GM21529 (cell line): ENCODE measurements at regions not wholly inside any gene's neighbourhood (a gene's known extent, or its start where the extent isn't known, plus 50 kb on each side); places are given as distances from the start of the nearest gene placed in this dataset.
"Not testable (repeated sequence)": the region's sequence is repeated elsewhere in the genome, so short reads cannot be mapped to it uniquely, and the experiment has no call there.

Source experiments
- ATAC-seq: cut with Tn5 transposase; IDR thresholded peaks from one replicate; pipeline ENCODE4 v1.9.1; 2021; ENCODE audit not compliant: unreplicated experiment

DNA sequence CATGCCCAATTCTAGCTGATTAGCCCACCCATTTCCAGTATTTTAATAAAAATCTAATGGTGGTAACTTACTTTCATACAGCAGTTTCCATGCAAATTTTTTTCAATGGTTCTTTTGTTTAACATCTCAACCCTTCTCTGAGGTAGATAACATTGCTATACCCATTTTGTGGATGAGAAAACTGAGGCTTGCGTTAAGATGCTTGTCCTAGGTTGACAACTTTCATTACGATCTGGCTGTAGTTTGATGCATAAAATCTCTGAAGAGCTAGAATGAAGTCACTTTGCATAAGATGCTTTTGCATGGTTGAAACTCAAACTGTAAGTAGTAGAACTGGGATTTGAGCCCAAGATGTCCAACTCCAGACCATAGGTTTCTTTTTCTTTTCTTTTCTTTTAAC lies 309.5 kb upstream of the PODXL start:
- ATAC-seq, result no peak

DNA sequence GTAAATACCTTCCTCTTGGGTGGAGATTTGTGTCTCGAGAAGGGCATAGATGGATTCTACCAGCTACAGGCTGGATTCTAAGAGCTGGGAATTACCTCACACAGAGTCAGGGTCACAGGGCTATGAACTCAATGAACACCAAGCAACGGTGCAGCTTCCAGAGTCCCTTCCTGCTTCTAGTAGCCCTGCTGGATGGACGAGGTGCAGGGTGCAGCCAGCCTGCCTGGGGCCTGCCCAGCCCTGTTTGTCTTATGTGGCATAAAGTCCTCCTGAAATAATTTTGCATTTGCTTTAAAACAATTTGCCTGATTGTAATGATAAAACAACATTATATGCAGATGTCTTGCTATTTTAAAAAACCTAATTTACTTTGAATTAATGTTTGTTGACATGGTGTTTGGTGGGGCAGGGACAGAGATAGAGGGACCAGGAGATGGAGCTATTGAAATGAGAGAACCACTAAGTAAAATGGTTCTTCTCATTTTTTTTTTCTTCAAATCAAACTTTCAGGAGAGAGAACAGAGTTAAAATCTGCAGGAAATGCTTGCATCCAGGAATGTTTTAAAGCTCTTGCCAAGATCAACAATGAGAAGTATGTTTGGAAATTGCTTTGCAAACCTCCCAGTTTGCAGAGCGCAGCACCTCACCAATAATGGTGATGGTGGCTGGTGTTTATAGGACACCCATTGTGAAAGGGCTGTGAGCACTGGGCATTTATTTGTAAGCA lies 305.4 kb upstream of the PODXL start:
- ATAC-seq, result no peak

DNA sequence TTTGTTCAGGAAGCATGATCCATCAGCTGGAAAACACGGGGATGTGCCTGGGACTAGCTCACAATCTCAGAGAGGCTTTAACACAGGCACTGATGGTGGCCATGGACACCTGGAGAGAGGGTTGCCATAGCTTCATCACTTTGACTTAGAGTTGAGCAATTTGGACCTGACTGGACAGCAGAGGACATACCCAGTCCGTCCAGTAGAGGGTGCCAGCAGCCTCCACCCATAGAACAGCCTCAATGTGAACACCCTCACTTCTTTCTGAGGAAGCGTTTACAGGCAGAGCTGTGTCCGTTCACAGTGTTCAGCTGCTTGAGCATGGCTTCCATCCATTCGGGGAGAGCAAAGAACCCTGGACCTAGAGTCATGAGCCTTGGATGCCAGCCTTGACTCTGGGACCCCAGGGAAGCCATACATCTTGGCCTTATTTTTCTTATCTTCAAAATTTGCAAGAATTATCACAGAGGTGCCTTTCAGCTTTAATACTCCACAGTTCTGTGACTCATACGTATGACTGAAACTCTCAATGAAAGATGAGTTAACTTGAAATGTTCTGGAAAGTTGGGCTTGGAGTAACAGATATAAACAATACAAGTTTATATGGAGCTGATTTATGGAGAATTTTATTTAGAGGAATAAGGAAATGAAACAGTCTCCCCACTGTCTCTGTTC lies 302.9 kb upstream of the PODXL start:
- ATAC-seq, result peak; percentile 82

DNA sequence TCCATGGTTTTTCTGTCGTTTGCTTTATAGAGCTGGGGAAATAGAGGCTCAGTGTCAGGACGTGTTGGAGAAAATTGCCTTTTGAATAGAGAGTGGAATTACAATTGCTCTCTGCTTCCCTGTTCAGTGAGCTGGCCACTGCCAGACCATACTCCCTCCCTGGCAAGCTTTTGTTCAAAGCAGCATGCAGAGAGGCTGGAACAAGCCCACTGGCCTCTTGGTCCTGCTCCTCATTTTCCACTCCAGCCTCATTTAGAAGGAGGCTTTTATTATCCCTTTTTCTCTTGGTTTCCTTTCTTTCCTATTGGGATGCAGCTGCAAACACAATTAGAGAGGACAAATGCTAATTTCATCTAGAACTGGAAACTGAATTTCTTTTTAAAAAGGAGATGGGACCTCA lies 302.2 kb upstream of the PODXL start:
- ATAC-seq, result no peak

DNA sequence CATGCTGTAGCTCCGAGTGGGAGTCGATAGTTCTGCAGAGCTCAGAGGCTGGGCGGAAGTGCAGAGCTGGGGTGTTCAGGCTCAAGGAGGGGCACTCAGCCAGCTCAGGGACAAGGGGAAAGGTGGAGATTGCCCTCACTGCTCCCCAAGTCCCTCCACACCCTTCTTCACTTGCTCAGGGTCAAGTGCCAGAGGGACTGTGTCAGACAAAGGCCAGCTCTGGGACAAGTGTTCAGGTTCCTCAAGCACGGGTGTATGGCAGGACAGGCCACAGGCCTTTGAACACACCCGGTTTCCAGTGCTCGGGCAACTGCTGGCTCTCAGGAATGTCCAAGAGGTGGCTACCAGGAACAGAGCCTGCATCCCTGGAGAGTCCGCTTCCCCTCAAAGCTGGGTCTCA lies 293.0 kb upstream of the PODXL start:
- no peak for ATAC-seq

DNA sequence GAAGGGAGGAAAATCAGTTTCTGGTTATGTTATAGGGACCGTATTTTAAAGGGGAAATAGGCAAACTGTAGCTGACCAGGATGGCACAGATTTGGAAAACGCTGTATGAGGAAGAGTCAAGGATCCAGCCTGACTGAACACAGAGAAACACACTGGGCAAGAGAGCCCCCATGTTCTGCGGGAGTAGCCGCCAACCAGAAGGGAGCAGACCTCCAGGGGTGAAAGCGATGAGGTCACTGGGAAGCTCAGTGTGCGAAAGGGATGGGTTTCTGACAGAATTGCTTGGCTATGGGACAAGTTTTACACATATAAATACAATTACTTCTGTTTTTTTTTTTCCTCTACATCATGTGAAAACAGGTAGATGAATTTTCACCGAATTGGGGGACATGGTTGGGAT lies 291.6 kb upstream of the PODXL start:
- ATAC-seq, result no peak

DNA sequence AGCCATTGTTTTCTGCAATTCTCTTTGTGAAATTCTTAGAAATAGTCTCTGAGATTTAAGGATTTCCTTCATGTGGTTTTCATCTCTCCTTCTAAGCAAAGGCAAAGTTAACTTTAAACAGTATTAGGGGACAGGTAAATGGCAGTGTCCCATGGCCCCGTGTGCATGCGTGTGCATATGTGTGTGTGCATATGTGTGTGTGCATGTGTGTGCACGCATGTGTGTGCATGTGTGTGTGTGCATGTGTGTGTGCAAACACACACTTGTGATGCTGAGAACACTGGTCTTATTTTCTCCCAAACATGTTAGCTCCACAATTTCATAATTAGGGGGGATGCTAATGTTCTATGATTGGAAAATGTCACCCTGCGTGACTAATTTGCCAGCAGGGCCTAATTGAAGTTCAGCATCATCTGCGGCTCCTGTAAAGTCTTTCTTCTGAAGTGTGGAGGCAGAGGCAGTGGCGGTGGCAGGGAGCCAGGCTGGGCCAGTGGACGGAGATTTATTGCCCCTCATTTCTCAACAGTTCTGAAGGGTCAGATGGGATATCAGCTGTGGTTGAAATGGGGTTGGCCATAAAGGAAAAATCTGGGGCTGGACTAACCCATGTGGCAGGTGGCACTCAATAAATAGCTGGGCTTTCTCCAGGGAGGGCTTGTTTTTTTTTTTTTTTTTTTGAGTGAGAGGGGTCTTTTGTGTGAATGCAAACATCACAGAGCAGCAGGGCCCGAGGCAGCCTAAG lies 289.3 kb upstream of the PODXL start:
- no peak for ATAC-seq

DNA sequence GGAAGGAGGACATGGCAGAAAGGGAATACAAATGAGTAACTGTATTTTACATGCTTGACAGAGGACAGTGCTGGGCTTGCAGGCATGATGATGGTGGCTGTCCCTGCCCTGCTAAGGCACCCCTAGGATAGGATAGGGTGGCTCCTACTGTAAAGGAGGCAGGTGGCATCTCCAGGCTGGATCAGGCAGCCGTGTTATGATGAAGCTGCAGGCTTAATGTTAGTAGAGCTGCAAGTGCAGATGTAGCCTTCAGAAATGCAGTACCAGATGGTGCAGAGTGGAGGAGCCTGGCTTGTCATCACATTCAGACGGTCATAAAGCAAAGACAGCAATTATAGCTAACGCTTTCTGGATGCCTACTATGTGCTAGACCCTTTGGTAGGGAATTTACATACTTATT lies 287.9 kb upstream of the PODXL start:
- ATAC-seq, result no peak

DNA sequence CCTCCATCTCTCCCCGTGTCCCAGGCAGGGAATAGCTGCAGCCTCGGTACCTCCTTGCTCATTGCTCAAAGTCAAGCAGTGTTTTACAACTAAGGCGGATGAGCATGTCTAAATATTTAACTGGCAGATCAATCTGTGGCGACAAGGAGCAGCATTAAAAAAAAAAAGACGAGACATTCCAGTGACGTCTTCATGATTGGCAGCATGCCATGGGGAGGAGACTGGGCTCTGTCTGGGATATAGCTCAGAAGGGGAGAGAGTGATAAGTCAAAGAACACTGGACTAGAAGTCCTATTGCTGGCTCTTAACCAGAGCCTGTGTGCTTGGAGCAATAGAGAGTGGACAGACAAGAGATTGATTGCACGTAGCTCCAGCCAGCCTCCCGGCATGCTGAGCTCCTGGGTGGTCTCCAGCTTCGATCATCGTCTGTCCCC lies 287.5 kb upstream of the PODXL start:
- ATAC-seq, result no peak

DNA sequence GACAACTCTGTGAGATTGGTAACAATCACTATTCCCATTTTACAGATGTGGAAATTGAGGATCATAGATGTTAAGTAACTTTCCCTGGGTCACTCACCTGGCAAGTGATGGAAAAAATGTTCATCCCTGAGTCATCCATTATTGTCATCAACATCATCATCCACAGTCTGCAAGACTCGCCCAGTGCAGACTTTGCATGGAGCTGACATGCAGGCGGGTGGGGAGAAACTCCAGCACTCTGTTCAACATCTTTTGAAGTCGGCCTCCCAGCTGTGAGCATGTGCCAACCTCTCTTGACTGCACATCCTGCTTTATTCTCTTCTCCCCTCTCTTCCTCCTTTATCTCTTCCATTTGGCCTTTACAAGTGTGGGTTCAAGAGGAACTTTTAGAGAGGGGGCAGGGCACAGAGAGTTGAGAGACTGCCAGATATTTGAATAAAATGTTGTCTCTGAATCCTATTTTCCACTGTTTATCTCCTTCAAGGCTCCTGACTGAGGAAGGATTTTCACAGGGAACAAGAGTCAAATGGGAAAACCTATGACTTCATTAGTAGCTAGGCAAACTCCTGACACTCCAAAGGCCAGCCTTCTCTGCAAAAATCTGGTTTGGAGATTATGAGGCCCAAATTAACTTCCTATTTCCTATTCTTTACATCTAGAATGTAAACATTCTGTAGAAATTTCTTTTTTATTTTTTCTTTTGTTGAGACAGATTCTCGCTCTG lies 283.7 kb upstream of the PODXL start:
- ATAC-seq, result no peak

DNA sequence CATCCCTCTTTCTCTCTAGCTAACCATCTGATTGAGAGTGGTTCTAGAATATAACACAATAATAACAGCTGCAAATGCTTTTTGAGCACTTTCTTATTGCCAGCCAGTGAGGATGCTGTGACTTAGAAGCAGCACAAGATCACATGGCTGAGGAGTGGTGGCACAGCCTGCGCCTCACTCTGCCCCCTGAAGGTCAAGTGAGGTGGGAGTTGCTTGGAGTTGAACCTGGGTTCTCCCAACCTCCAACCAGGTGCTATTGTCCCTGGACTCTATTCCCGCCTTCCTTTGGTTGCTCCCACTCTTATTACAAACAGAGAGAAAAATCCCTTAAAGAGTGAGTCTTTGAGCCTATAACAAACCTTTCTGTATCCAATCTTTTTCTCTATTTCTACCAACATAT lies 280.3 kb upstream of the PODXL start:
- ATAC-seq, result no peak

DNA sequence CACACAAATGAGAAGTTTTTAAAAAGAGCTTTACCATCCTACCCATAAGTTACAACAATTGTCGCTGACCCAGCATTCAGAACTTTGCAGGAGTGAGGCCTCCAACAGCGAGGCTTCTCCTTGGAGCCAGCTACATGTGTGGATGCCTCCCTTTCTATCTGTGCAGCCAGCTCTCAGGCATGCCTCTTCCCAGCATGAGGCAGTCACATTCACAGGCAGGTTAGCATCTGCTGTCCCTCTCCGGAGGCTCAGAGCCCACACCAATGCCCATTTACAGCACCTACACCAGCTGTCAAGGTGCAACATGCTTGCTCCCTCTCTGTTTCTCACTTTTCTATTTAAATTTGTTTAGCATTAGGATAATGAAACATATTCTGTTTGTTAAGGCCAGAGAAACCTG lies 278.7 kb upstream of the PODXL start:
- no peak for ATAC-seq

DNA sequence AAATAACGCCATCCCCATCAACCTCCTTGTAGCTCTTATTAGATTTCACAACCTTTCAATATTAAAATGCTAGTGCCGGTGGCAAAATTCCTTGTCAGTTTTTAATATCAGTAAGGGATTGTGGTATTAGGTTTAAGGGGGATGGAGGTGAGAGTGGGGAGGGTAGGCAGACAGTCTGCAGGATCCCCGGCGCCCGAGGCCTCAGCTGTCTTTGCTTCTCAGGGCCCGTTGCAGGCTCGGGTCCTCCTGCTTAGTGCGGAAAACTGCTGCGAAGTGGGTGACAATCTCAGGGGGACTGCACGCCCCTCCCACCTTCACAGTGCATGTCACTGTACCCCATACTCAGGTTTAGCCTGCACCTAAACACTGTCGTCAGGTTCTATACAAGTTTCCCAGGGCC lies 274.3 kb upstream of the PODXL start:
- no peak for ATAC-seq

DNA sequence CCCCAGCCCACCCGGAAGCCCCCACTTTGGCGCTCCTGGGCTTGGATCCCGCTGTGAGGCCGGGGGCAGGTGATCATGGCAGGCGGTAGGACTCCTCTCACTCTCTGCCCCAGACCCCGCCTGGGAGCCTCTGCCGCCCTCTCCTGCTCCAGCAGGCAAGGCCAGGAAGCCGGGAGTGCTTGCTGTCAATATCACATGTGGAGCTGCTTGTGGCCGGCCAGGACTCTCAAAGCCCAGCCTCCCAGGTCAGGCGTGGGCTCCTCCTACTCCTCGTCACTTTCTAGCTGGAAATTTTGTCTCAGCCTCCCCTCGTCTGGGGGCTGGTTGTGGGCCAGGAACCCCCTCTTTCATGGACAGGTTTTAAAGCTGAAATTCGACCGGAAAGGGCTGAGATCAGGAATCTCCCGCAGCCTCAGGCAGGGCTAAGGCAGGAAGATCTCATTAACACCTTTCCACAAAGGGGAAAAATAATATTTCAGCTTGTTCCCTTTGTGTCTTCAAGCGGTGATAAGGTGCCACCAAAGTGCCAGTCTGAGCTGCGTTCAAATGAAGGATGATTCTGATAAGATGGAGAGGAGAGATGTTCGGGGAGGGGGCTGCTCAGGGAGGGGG lies 273.6 kb upstream of the PODXL start:
- no peak for ATAC-seq

DNA sequence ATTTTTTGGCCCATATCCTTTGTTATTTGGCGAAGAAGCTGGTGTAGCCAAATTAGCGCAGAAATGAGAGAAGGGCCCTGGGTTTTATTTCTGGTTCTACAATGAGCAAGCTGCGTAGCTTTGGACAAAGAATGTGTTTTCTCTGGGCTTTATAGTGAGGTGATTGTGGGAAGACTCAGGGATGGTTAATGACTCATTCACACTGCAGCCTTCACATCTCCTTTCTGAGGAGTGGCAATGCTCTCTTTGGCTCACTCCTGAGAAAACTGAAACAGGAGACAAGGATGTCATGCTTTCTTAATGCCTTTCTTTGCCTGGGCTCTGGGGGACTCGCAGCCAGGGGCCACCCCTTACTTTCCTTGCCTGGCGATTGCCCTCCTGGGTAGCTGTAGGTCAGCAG lies 271.0 kb upstream of the PODXL start:
- ATAC-seq, result no peak

DNA sequence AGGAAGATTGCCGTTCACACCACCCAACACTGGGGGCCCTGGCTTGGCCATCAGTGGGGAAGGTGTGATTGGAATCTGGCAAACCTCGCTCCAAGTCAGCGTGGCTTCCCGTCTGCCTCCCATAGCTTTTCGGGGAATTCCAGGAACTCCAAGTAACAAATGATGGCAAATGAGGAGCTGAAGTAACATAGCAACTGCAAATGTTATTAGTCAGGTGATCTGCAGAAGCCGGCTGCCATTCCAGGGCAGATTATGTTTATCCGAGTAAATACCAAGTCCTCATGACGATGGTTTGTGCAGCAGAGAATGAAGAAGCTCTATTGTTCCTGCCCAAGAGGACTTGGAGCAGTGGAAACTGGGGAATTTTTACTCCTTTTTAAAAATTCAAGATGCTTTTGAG lies 270.5 kb upstream of the PODXL start:
- ATAC-seq, result no peak

DNA sequence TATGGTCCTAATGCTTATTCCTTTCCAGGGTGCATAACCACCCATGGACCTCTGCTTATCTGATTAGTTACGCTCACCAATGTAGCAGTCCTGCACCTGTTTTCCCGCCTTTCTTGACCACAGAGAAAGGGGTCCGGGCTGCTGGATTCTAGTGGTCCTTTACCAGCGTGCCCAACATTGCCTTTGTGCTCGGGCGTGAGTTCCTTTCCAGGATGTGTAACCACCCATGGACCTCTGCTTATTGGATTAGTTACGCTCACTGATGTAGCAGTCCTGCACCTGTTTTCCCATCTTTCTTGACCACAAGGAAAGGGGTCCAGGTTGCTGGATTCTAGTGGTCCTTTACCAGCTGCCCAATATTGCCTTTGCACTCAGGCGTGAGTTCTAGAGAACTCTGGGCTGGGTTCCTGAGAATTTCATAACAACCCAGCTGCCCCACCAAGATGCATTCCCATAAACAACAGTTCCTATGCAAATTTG lies 267.6 kb upstream of the PODXL start:
- ATAC-seq, result not testable (repeated sequence)

DNA sequence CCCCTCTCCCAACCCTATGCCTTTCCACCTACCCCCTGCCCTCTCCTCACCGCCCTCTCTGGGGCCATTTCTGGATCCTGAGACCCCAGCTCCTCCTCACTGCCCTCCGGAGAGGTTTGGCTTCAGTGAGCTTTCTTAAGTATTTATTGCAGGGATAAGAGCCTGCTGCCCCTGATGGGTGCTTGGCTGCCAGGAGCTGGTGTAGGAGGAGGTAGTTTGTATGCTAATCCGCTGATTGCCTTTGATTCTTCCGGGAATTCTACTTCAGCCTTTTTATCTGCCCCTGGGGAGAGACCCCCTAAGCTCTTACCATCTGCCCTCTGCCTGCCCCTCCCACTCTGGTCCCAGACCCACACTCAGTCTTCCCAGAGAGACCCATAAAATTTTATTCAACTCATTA lies 263.5 kb upstream of the PODXL start:
- no peak for ATAC-seq

DNA sequence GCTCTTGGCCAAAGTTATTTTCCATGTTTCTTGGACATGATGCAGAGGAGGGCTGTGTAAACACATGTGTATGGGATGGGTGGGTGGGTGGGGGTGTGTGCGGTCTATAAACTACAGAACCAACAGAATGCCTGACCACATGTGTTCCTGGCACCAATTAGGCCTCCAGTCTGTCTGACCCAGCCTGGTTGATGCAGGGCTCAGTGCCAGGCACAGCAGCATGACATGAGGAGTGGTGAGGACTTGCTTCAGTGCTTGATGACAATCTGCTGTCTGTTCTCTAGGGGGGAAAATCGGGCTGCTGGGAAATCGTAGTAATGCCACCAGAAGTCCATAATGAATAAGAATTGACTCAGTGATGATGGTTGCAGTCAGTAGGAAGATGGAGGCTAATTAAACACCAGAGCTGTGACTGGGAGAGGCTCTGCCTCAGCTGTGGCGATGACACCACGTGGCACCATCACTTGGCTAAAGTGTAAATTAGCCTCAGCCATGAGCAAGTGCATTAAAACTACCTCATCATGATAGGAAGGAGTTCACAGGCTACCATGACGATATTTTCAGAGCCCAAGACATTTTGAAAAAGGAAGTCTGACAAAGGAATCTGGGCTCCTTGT lies 260.1 kb upstream of the PODXL start:
- no peak for ATAC-seq

DNA sequence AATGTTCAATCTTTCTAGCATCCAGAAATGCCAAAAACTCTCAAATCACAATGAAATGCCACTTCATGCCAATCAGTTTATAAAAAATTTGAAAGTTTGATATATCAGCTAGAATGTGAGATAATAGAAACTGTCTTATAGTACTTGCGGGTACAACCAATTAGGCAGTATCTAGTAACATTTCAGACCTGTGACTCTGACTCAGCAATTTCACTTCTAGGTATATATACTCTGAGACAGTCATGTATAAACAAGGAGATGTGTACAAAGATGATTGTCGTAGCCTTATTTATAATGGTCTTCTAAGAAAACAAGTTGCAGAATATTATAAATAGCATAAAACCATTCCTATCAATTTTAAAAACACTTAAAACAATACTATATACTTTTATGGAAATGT lies 252.3 kb upstream of the PODXL start:
- no peak for ATAC-seq

DNA sequence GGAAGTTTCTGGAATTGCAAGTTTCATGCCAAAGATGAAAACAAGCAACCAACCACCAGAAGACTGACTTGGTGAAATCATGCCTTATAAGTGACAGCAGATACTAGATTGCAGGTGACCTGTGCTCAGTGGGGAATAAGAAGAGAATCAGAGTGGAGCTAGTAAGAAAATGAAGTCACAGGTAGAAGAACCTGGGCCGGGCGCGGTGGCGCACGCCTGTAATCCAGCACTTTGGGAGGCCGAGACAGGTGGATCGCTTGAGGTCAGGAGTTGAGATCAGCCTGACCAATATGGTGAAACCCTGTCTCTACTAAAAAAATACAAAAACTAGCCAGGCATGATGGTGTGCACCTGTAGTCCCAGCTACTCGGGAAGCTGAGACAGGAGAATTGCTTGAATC lies 251.7 kb upstream of the PODXL start:
- not testable (repeated sequence) for ATAC-seq
